ENCODE measurements at regions not wholly inside any gene's neighbourhood (a gene's known extent, or its start where the extent isn't known, plus 50 kb on each side); places are given as distances from the start of the nearest gene placed in this dataset.

GRCh38 chr5:124876566-124876965 is 130.1 kb upstream of the ZNF608 start:
- POLR2A ChIA-PET: no interaction called here
- H3K4me1 ChIP-seq (ENCODE audit: control insufficient read depth, insufficient read depth, low read length): no peaks in the 10 kb centered on the region
- no peak for DNase-seq (ENCODE audit: low read depth, low spot score)
- no peak overlapping the region for H2AFZ ChIP-seq (ENCODE audit: control insufficient read depth, low read depth, low read length)
- CTCF ChIA-PET: interaction anchor here (1.1 kb wide), 1 partner anchor 12 kb away, joined by 4 read pairs; no protein-coding TSS in a partner anchor
- H3K4me3 ChIP-seq: no peak overlapping the region
- no peak overlapping the region for H3K4me2 ChIP-seq (ENCODE audit: control insufficient read depth, insufficient read depth)
- in situ Hi-C loops (cut with MboI) (no loop called here), intact Hi-C loops (cut with micrococcal nuclease; ENCODE audit: unreplicated experiment) (no loop called here)
- FAIRE-seq: no peak
- RAD21 ChIA-PET (ENCODE audit: unreplicated experiment): interaction anchor here (1.2 kb wide), 1 partner anchor 9 kb away, joined by 3 read pairs; no protein-coding TSS in a partner anchor
- H3K27me3 ChIP-seq (replicated peaks in 1 of 2; ENCODE audit: control insufficient read depth in 2 of 2, insufficient read depth in 2 of 2, low read length in 1 of 2): no peaks in the 10 kb centered on the region
- no peaks in the 10 kb centered on the region for H3K9me3 ChIP-seq (replicated peaks; ENCODE audit: control insufficient read depth, insufficient read depth, low read length)
- SMC1A ChIA-PET (ENCODE audit: uncharacterized antibody, unreplicated experiment): interaction anchor here (1.6 kb wide), 1 partner anchor 44 kb away, joined by 4 read pairs; no protein-coding TSS in a partner anchor
- no TSS peak for BruUV-seq (replicated peaks)
- H4K20me1 ChIP-seq (ENCODE audit: control insufficient read depth, insufficient read depth): no peaks in the 10 kb centered on the region
- ATAC-seq: no peak
- WGBS (ENCODE audit: insufficient coverage, insufficient replicate concordance, low lambda C conversion rate, missing lambda C conversion rate): 43% methylated on average over 1 of the region's 1 CpG
- H3K27ac ChIP-seq (ENCODE audit: control insufficient read depth, insufficient read depth): no peak overlapping the region
- no peaks in the 10 kb centered on the region for H3K36me3 ChIP-seq (ENCODE audit: control insufficient read depth in 2 of 2, insufficient read depth in 2 of 2, low read length in 1 of 2)
- H3K9ac ChIP-seq (ENCODE audit: control insufficient read depth, insufficient read depth, low read length): no peak overlapping the region
- H3K79me2 ChIP-seq (ENCODE audit: control insufficient read depth, insufficient read depth, low read length): no peaks in the 10 kb centered on the region
- TF ChIP-seq ATF7 (IDR thresholded peaks at IDR 0.05; ENCODE audit: low read depth) (no peak), BHLHE40 (IDR thresholded peaks at IDR 0.05; ENCODE audit: borderline replicate concordance in 1 of 2, low read depth in 2 of 2, low read length in 1 of 2) (no peak), BCLAF1 (IDR thresholded peaks at IDR 0.05) (no peak), CBFB (IDR thresholded peaks at IDR 0.05; ENCODE audit: low read depth) (no peak), JUND (IDR thresholded peaks at IDR 0.05; ENCODE audit: low read depth, low read length) (no peak), NBN (IDR thresholded peaks at IDR 0.05) (no peak), KAT2A (conservative IDR thresholded peaks at IDR 0.05; ENCODE audit: control insufficient read depth, low read depth, low read length) (no peak), CHD1 (IDR thresholded peaks at IDR 0.05; ENCODE audit: low read depth, low read length) (no peak), SREBF2 (IDR thresholded peaks at IDR 0.05; ENCODE audit: low read length) (no peak), ZNF207 (IDR thresholded peaks at IDR 0.05; ENCODE audit: borderline replicate concordance) (no peak), ZBTB11 (CRISPR knock-in tag; IDR thresholded peaks at IDR 0.05) (no peak), ATF3 (IDR thresholded peaks at IDR 0.05; ENCODE audit: borderline replicate concordance, extremely low read depth, low read depth, low read length) (no peak), CBX5 (IDR thresholded peaks at IDR 0.05; ENCODE audit: low read depth) (no peak), E2F4 (IDR thresholded peaks at IDR 0.05; ENCODE audit: low read depth, low read length) (no peak), BMI1 (IDR thresholded peaks at IDR 0.05; ENCODE audit: borderline replicate concordance) (no peak), MLLT1 (IDR thresholded peaks at IDR 0.05) (no peak), YY1 (IDR thresholded peaks at IDR 0.05; ENCODE audit: low read depth, low read length) (no peak)

Measured in GM12878 (cell line).